SK-N-SH (cell line): ENCODE measurements at regions not wholly inside any gene's neighbourhood (a gene's known extent, or its start where the extent isn't known, plus 50 kb on each side); places are given as distances from the start of the nearest gene placed in this dataset.

Experiments used
- CTCF ChIA-PET: fragments of 300-600, 350-600 bp; formaldehyde crosslinking; extraction: SDS; loops from one replicate; lab custom pipeline; 2021; lab: Yijun Ruan, JAX
- POLR2A ChIA-PET: fragments of 350-600 bp; sonication (Branson Sonifier 250); formaldehyde crosslinking; extraction: SDS; loops from one replicate; lab custom pipeline; 2020; ENCODE audit warnings: antibody characterized with exemption, inconsistent platforms; lab: Yijun Ruan, JAX
- DNase-seq: peaks from one replicate; pipeline ENCODE4 v3.0.0; 2012
- H2AFZ ChIP-seq: fragments of 200-600 bp; sonication (generic); 2 replicates; pipeline ENCODE4 v1.8.1; 2016; ENCODE audit warnings: antibody characterized with exemption, mild to moderate bottlenecking, low read depth
- H3F3A ChIP-seq: fragments of 200-600 bp; sonication (generic); replicated peaks from 2 replicates; pipeline ENCODE3; 2016; ENCODE audit warnings: antibody characterized with exemption, mild to moderate bottlenecking; ENCODE audit not compliant: insufficient read depth
- H3K27ac ChIP-seq, 2 experiments: fragments of 200-500 bp in 1 of 2; fragments of 200-600 bp in 1 of 2; sonication (Bioruptor generic) in 1 of 2; sonication (generic), shearing (Covaris generic) in 1 of 2; 2 replicates each; pipeline versions ENCODE4 v1.5.1 to v1.6.1; 2014 to 2016; ENCODE audit warnings: low read depth in 2 of 2, inconsistent platforms in 1 of 2, low read length in 1 of 2, mild to moderate bottlenecking in 1 of 2, mixed read lengths in 1 of 2
- H3K27me3 ChIP-seq: fragments of 200-600 bp; sonication (generic), shearing (Covaris generic); 2 replicates; pipeline ENCODE4 v1.6.1; 2016; ENCODE audit warnings: mixed run types; ENCODE audit not compliant: insufficient read depth
- H3K36me3 ChIP-seq, 2 experiments: fragments of 200-500 bp in 1 of 2; fragments of 200-600 bp in 1 of 2; sonication (Bioruptor generic) in 1 of 2; sonication (generic) in 1 of 2; replicated peaks in 1 of 2; 2 replicates each; pipeline versions ENCODE3 to v1.5.1; 2014 to 2016; ENCODE audit warnings: low read length in 1 of 2, mild to moderate bottlenecking in 1 of 2; ENCODE audit not compliant: insufficient read depth in 2 of 2, control insufficient read depth in 1 of 2
- H3K4me1 ChIP-seq, 2 experiments: fragments of 200-500 bp in 1 of 2; fragments of 200-600 bp in 1 of 2; sonication (Bioruptor generic) in 1 of 2; sonication (generic), shearing (Covaris generic) in 1 of 2; 2 replicates each; pipeline versions ENCODE4 v1.5.1 to v1.6.1; 2014 to 2016; ENCODE audit warnings: low read depth in 1 of 2, low read length in 1 of 2, mixed run types in 1 of 2; ENCODE audit not compliant: insufficient read depth in 2 of 2, control insufficient read depth in 1 of 2
- H3K4me2 ChIP-seq: fragments of 200-600 bp; sonication (generic), shearing (Covaris generic); 2 replicates; pipeline ENCODE4 v1.6.1; 2017; ENCODE audit warnings: mixed run types
- H3K4me3 ChIP-seq, 2 experiments: fragments of 200-500 bp in 1 of 2; fragments of 200-600 bp in 1 of 2; sonication (Bioruptor generic) in 1 of 2; sonication (generic), shearing (Covaris generic) in 1 of 2; 2 replicates each; pipeline versions ENCODE4 v1.5.1 to v1.8.1; 2014 to 2016; ENCODE audit warnings: low read depth in 2 of 2, inconsistent platforms in 1 of 2, low read length in 1 of 2, mild to moderate bottlenecking in 1 of 2, mixed read lengths in 1 of 2, moderate library complexity in 1 of 2
- H3K79me2 ChIP-seq: fragments of 200-600 bp; sonication (generic); 2 replicates; pipeline ENCODE4 v1.8.1; 2017; ENCODE audit warnings: mild to moderate bottlenecking; ENCODE audit not compliant: insufficient read depth
- H3K9ac ChIP-seq: fragments of 200-600 bp; sonication (generic); 2 replicates; pipeline ENCODE4 v1.6.1; 2017; ENCODE audit warnings: mixed run types
- H3K9me2 ChIP-seq: fragments of 200-600 bp; sonication (generic); 2 replicates; pipeline ENCODE4 v1.6.1; 2017; ENCODE audit warnings: mixed run types
- H3K9me3 ChIP-seq: fragments of 200-600 bp; sonication (generic); 2 replicates; pipeline ENCODE4 v1.6.1; 2017; ENCODE audit warnings: mixed run types, mild to moderate bottlenecking, moderate library complexity
- H4K20me1 ChIP-seq: fragments of 200-600 bp; sonication (generic); 2 replicates; pipeline ENCODE4 v1.6.1; 2017; ENCODE audit warnings: mild to moderate bottlenecking, mixed run types; ENCODE audit not compliant: insufficient read depth
- CHD2 ChIP-seq: fragments of 150-350 bp; IDR thresholded peaks from 2 replicates; pipeline ENCODE4 v1.6.1; 2018; ENCODE audit warnings: low read length; ENCODE audit not compliant: partially characterized antibody
- CTCF ChIP-seq: fragments of 200-600 bp; sonication (generic); IDR thresholded peaks from 2 replicates; pipeline ENCODE4 v1.6.1; 2017; ENCODE audit warnings: antibody characterized with exemption, mild to moderate bottlenecking, moderate library complexity
- EP300 ChIP-seq, 2 experiments: IDR thresholded peaks; 2 replicates each; pipeline versions ENCODE4 v1.4.0 to v1.6.1; 2012; ENCODE audit warnings: borderline replicate concordance in 1 of 2, low read depth in 1 of 2, low read length in 1 of 2
- FOXJ3 ChIP-seq: sonication (generic); formaldehyde crosslinking; IDR thresholded peaks from 2 replicates; pipeline ENCODE4 v1.5.1; 2020; ENCODE audit warnings: mild to moderate bottlenecking, missing genetic modification reagents
- GABPA ChIP-seq: IDR thresholded peaks from 2 replicates; pipeline ENCODE4 v1.4.0; 2012; ENCODE audit warnings: low read depth, mild to moderate bottlenecking
- GATA2 ChIP-seq: sonication (generic); formaldehyde crosslinking; IDR thresholded peaks from 2 replicates; pipeline ENCODE4 v1.5.0; 2020; ENCODE audit warnings: mild to moderate bottlenecking, missing genetic modification reagents
- JUND ChIP-seq: IDR thresholded peaks from 2 replicates; pipeline ENCODE4 v1.4.0; 2012
- MXI1 ChIP-seq: IDR thresholded peaks from 2 replicates; pipeline ENCODE4 v1.6.1; 2012; ENCODE audit warnings: mild to moderate bottlenecking, low read depth, low read length, improper control_type of control experiment
- NRF1 ChIP-seq: IDR thresholded peaks from 2 replicates; pipeline ENCODE4 v1.6.1; 2012; ENCODE audit warnings: low read depth, mild to moderate bottlenecking, low read length
- RAD21 ChIP-seq: IDR thresholded peaks from 2 replicates; pipeline ENCODE4 v1.6.1; 2012; ENCODE audit warnings: mild to moderate bottlenecking, low read length
- RCOR1 ChIP-seq: fragments of 150-350 bp; IDR thresholded peaks from 2 replicates; pipeline ENCODE4 v1.6.1; 2017; ENCODE audit warnings: antibody characterized with exemption, low read length
- RFX5 ChIP-seq: IDR thresholded peaks from 2 replicates; pipeline ENCODE4 v1.6.1; 2012; ENCODE audit warnings: mild to moderate bottlenecking, improper control_type of control experiment, low read length
- RXRA ChIP-seq: IDR thresholded peaks from 2 replicates; pipeline ENCODE4 v1.4.0; 2012; ENCODE audit warnings: low read depth, mild to moderate bottlenecking, borderline replicate concordance
- SMC3 ChIP-seq: IDR thresholded peaks from 2 replicates; pipeline ENCODE4 v1.6.1; 2012; ENCODE audit warnings: low read depth, low read length, improper control_type of control experiment
- TCF12 ChIP-seq: IDR thresholded peaks from 2 replicates; pipeline ENCODE4 v1.4.0; 2012
- USF2 ChIP-seq: fragments of 150-350 bp; IDR thresholded peaks from 2 replicates; pipeline ENCODE4 v1.6.1; 2017; ENCODE audit warnings: antibody characterized with exemption, low read length, low read depth, borderline replicate concordance
- WGBS: methylation state at CpG from one replicate; pipeline ENCODE4 v1.1.6; 2017; ENCODE audit warnings: low lambda C conversion rate; 5-methylcytosine and 5-hydroxymethylcytosine counted together

GRCh38 chr10:55369670-55370420 lies 568.8 kb upstream of the PCDH15 start (continued):
- no peak for TF ChIP-seq USF2
- peak; percentile 59 for TF ChIP-seq RCOR1
- peak; percentile 91 to 95 for TF ChIP-seq EP300 (IDR thresholded peaks at IDR 0.05; ENCODE audit: borderline replicate concordance in 1 of 2, low read depth in 1 of 2, low read length in 1 of 2)
- no peak for TF ChIP-seq SMC3
- peak; percentile 67 for TF ChIP-seq CHD2
- TF ChIP-seq NRF1, result no peak
- TF ChIP-seq RFX5, result peak; percentile 67
- TF ChIP-seq GATA2, result peak; percentile 33; the same call in 1 of the 2 replicates
- TF ChIP-seq JUND, result peak; percentile 78
- no peak for TF ChIP-seq CTCF
- TF ChIP-seq TCF12, result peak; percentile 99

DNA sequence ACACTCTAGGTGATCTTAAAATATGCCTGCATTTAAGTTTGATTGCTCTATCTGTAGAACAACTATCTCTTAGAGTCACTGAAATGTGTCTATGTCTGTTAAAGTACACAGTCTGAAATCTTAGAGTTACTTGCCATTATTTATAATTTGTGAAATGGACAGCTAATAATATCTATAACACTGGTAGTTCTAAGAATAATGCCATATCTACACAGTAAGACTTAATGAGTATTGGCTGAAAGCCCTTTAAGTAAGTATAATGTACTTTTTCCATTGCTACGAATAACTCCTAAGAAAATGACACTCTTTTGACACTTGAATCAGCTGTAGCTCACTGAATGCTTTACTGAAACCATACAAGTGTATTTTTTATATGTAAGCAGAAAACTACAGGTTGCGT lies 567.4 kb upstream of the PCDH15 start:
- Histone ChIP-seq H3K27me3 (no peaks in the 10 kb centered on the region), H3K4me2 (no peak overlapping the region), H3F3A (peaks cover 17% of the 10 kb centered on the region), H3K9me3 (no peaks in the 10 kb centered on the region), H3K27ac (peak overlapping the region in 1 of 2 experiments; percentile 98; a peak in 2 of 4 replicates), H3K9ac (no peak overlapping the region), H2AFZ (no peak overlapping the region; the same call in 1 of the 2 replicates), H3K9me2 (no peaks in the 10 kb centered on the region), H3K36me3 (no peaks in the 10 kb centered on the region), H3K4me3 (no peak overlapping the region), H4K20me1 (no peaks in the 10 kb centered on the region), H3K4me1 (peaks cover 0 to 16% of the 10 kb centered on the region in 2 experiments; a peak in 1 of 4 replicates), H3K79me2 (no peaks in the 10 kb centered on the region)
- POLR2A ChIA-PET, result no interaction called here
- WGBS, result 78% methylated on average over 2 of the region's 2 CpGs
- no peak for DNase-seq
- TF ChIP-seq RAD21 (no peak), RCOR1 (no peak)
- CTCF ChIA-PET, result interaction anchor here (0.7 to 1.3 kb wide), 2 partner anchors 12 to 277 kb away, joined by 3 to 4 read pairs; no protein-coding TSS in a partner anchor

- no peaks in the 10 kb centered on the region for H3K9me2 ChIP-seq
- H3K4me1 ChIP-seq, result peaks cover 0 to 16% of the 10 kb centered on the region in 2 experiments; a peak in 1 of 4 replicates
- no peak for TF ChIP-seq GABPA
- no peak for TF ChIP-seq FOXJ3 (CRISPR knock-in tag)
- TF ChIP-seq SMC3, result no peak
- TF ChIP-seq MXI1, result no peak
- TF ChIP-seq RCOR1, result no peak
- TF ChIP-seq CHD2, result no peak
- TF ChIP-seq RXRA, result no peak
- TF ChIP-seq RFX5, result no peak
- no peak overlapping the region for H3K4me2 ChIP-seq
- no peak overlapping the region for H2AFZ ChIP-seq
- DNase-seq, result no peak
- H3K4me3 ChIP-seq, result no peak overlapping the region
- no peaks in the 10 kb centered on the region for H3K79me2 ChIP-seq
- peaks cover 17% of the 10 kb centered on the region for H3F3A ChIP-seq
- ChIA-PET POLR2A (no interaction called here), CTCF (no interaction called here)
- H4K20me1 ChIP-seq, result no peaks in the 10 kb centered on the region
- no peak overlapping the region for H3K9ac ChIP-seq
- no peaks in the 10 kb centered on the region for H3K9me3 ChIP-seq
- no peaks in the 10 kb centered on the region for H3K27me3 ChIP-seq
- no peak overlapping the region for H3K27ac ChIP-seq
- no peaks in the 10 kb centered on the region for H3K36me3 ChIP-seq
Observed at GRCh38 chr10:55367555-55367954, 566.5 kb upstream of the PCDH15 start.
